GM12878 (cell line): ENCODE measurements at regions not wholly inside any gene's neighbourhood (a gene's known extent, or its start where the extent isn't known, plus 50 kb on each side); places are given as distances from the start of the nearest gene placed in this dataset.

Experiments used
- ATAC-seq: fragments of 200-7000 bp; cut with Tn5 transposase; 3 replicates; pipeline ENCODE4 v1.9.1; 2020; ENCODE audit warnings: mild to moderate bottlenecking, moderate library complexity
- BruUV-seq: library from RNA; stranded (reverse); fragments of 400-500 nt; replicated peaks from 2 replicates; lab custom pipeline; 2021; lab: Mats Ljungman, UMichigan
- CTCF ChIA-PET: fragments of 300-600 bp; sonication (Branson Sonifier 250); formaldehyde crosslinking; extraction: SDS; loops from one replicate; lab custom pipeline; 2021; ENCODE audit warnings: inconsistent platforms; lab: Yijun Ruan, JAX
- POLR2A ChIA-PET: fragments of 350-600 bp; formaldehyde crosslinking; extraction: SDS; loops from one replicate; lab custom pipeline; 2021; ENCODE audit warnings: inconsistent platforms; lab: Charles Lee
- RAD21 ChIA-PET: fragments of 300-600 bp; sonication (Branson Sonifier 250); formaldehyde crosslinking; loops from one replicate; lab custom pipeline; 2023; ENCODE audit warnings: antibody characterized with exemption; ENCODE audit not compliant: unreplicated experiment; lab: Charles Lee
- SMC1A ChIA-PET: fragments of 300-600 bp; sonication (Branson Sonifier 250); formaldehyde crosslinking; loops from one replicate; lab custom pipeline; 2023; ENCODE audit not compliant: unreplicated experiment, uncharacterized antibody; lab: Charles Lee
- DNase-seq: peaks from one replicate; pipeline ENCODE4 v3.0.0-alpha.2; 2011; ENCODE audit warnings: low read depth, low spot score
- FAIRE-seq: peaks from 3 replicates; lab custom pipeline; 2011; peaks lifted over from hg19 to GRCh38; lab: Jason Lieb, UNC
- H2AFZ ChIP-seq: 2 replicates; pipeline ENCODE4 v1.6.0; 2011; ENCODE audit warnings: low read depth, low read length, control low read depth; ENCODE audit not compliant: control insufficient read depth
- H3K27ac ChIP-seq: 2 replicates; pipeline ENCODE4 v1.5.1; 2011; ENCODE audit warnings: control low read depth; ENCODE audit not compliant: control insufficient read depth, insufficient read depth
- H3K27me3 ChIP-seq, 2 experiments: replicated peaks in 1 of 2; 2 replicates each; pipeline versions ENCODE4 v1.6.0 to v1.6.1; 2011; ENCODE audit warnings: low read length in 1 of 2; ENCODE audit not compliant: control insufficient read depth in 2 of 2, insufficient read depth in 2 of 2
- H3K36me3 ChIP-seq, 2 experiments: 2 replicates each; pipeline ENCODE4 v1.5.1; 2011; ENCODE audit warnings: low read length in 1 of 2; ENCODE audit not compliant: control insufficient read depth in 2 of 2, insufficient read depth in 2 of 2
- H3K4me1 ChIP-seq: 2 replicates; pipeline ENCODE4 v1.6.1; 2011; ENCODE audit warnings: mild to moderate bottlenecking, low read length, moderate library complexity, mixed read lengths; ENCODE audit not compliant: control insufficient read depth, insufficient read depth
- H3K4me2 ChIP-seq: 2 replicates; pipeline ENCODE4 v1.6.0; 2011; ENCODE audit warnings: control low read depth; ENCODE audit not compliant: control insufficient read depth, insufficient read depth
- H3K4me3 ChIP-seq: fragments of 200-600 bp; sonication (generic); 2 replicates; pipeline ENCODE4 v1.5.1; 2016
- H3K79me2 ChIP-seq: 2 replicates; pipeline ENCODE4 v1.6.0; 2011; ENCODE audit warnings: low read length; ENCODE audit not compliant: control insufficient read depth, insufficient read depth
- H3K9ac ChIP-seq: 2 replicates; pipeline ENCODE4 v1.8.0; 2011; ENCODE audit warnings: low read length, control low read depth, mixed read lengths; ENCODE audit not compliant: control insufficient read depth, insufficient read depth
- H3K9me3 ChIP-seq: replicated peaks from 3 replicates; pipeline ENCODE4 v1.5.1; 2011; ENCODE audit warnings: mild to moderate bottlenecking, low read length; ENCODE audit not compliant: control insufficient read depth, insufficient read depth
- H4K20me1 ChIP-seq: 2 replicates; pipeline ENCODE4 v1.6.0; 2011; ENCODE audit not compliant: control insufficient read depth, insufficient read depth
- CBFB ChIP-seq: IDR thresholded peaks from 2 replicates; pipeline ENCODE4 v1.6.1; 2016; ENCODE audit warnings: antibody characterized with exemption, low read depth
- CBX3 ChIP-seq: fragments of 200-600 bp; sonication (generic); IDR thresholded peaks from 2 replicates; pipeline ENCODE4 v1.6.1; 2016; ENCODE audit warnings: low read depth, borderline replicate concordance
- CEBPB ChIP-seq, 2 experiments: fragments of 150-350 bp in 1 of 2; IDR thresholded peaks; 2 replicates each; pipeline ENCODE4 v1.6.1; 2012 to 2014; ENCODE audit warnings: low read depth in 2 of 2, low read length in 2 of 2, borderline replicate concordance in 1 of 2, inconsistent platforms in 1 of 2
- CHD1 ChIP-seq: IDR thresholded peaks from 2 replicates; pipeline ENCODE4 v1.6.1; 2012; ENCODE audit warnings: low read depth, low read length, improper control_type of control experiment
- EGR1 ChIP-seq, 2 experiments: IDR thresholded peaks; 1 replicate in 1 of 2; 2 replicates in 1 of 2; pipeline ENCODE4 v1.6.1; 2011 to 2012; ENCODE audit warnings: low read depth in 2 of 2, low read length in 2 of 2, borderline replicate concordance in 1 of 2, mild to moderate bottlenecking in 1 of 2, moderate library complexity in 1 of 2
- EZH2 ChIP-seq: IDR thresholded peaks from 2 replicates; pipeline ENCODE4 v1.6.1; 2012; ENCODE audit warnings: low read depth, mild to moderate bottlenecking, control low read depth, inconsistent platforms, low read length, borderline replicate concordance; ENCODE audit not compliant: control insufficient read depth
- IKZF1 ChIP-seq: fragments of 450-650 bp; conservative IDR thresholded peaks from 2 replicates; pipeline ENCODE4 v1.6.1; 2017; ENCODE audit warnings: antibody characterized with exemption, mild to moderate bottlenecking
- NBN ChIP-seq: fragments of 450-650 bp; IDR thresholded peaks from 2 replicates; pipeline ENCODE4 v1.6.1; 2016
- NFXL1 ChIP-seq: fragments of 450-650 bp; IDR thresholded peaks from 2 replicates; pipeline ENCODE4 v1.6.1; 2017; ENCODE audit warnings: antibody characterized with exemption, mild to moderate bottlenecking, borderline replicate concordance
- PAX5 ChIP-seq: IDR thresholded peaks from 2 replicates; pipeline ENCODE4 v1.6.1; 2011; ENCODE audit warnings: low read depth, low read length, borderline replicate concordance
- SUPT20H ChIP-seq: IDR thresholded peaks from 2 replicates; pipeline ENCODE4 v1.6.1; 2011; ENCODE audit warnings: low read depth, mild to moderate bottlenecking, low read length, moderate library complexity, borderline replicate concordance; ENCODE audit not compliant: control insufficient read depth
- TAF1 ChIP-seq: IDR thresholded peaks from 2 replicates; pipeline ENCODE4 v1.6.1; 2011; ENCODE audit warnings: mild to moderate bottlenecking, low read depth, low read length, borderline replicate concordance
- YY1 ChIP-seq: IDR thresholded peaks from 2 replicates; pipeline ENCODE4 v1.6.1; 2011; ENCODE audit warnings: low read depth, mild to moderate bottlenecking, low read length
- ZNF622 ChIP-seq: fragments of 450-650 bp; IDR thresholded peaks from 2 replicates; pipeline ENCODE4 v1.6.1; 2017; ENCODE audit warnings: mild to moderate bottlenecking, inconsistent platforms
- ZZZ3 ChIP-seq: IDR thresholded peaks from 2 replicates; pipeline ENCODE4 v1.6.1; 2011; ENCODE audit warnings: low read depth; ENCODE audit not compliant: control insufficient read depth, insufficient read length
- WGBS: methylation state at CpG from one replicate; pipeline ENCODE4 v1.1.6; 2016; ENCODE audit warnings: low lambda C conversion rate; ENCODE audit not compliant: insufficient replicate concordance, insufficient coverage; ENCODE audit errors: missing lambda C conversion rate; 5-methylcytosine and 5-hydroxymethylcytosine counted together
- in situ Hi-C: fragments of 300-500 bp; cut with MboI; formaldehyde crosslinking; loops from 9 replicates; pipeline ENCODE4 v1.14.3; 2018; ENCODE audit warnings: mixed read lengths
- intact Hi-C: fragments of 100-400 bp; cut with micrococcal nuclease; formaldehyde crosslinking; loops from one replicate; pipeline ENCODE4 v1.14.2; 2022; ENCODE audit not compliant: unreplicated experiment

- ATAC-seq, result no peak
- intact Hi-C loops (no loop called here), in situ Hi-C loops (no loop called here)
- BruUV-seq, result no TSS peak
- POLR2A ChIA-PET, result no interaction called here
- TF ChIP-seq NFXL1, result no peak
- no peak for TF ChIP-seq NBN
- no peak for TF ChIP-seq IKZF1
- TF ChIP-seq CEBPB (IDR thresholded peaks at IDR 0.05; ENCODE audit: borderline replicate concordance in 1 of 2, low read depth in 2 of 2, low read length in 2 of 2), result no peak
- no peak for TF ChIP-seq EZH2
- no peak for TF ChIP-seq CBX3
- no peak for TF ChIP-seq TAF1
- TF ChIP-seq ZZZ3, result no peak
- no peak for TF ChIP-seq CHD1
- TF ChIP-seq PAX5, result no peak
- TF ChIP-seq SUPT20H, result no peak
- no peak for TF ChIP-seq CBFB
- TF ChIP-seq EGR1 (IDR thresholded peaks at IDR 0.05; ENCODE audit: borderline replicate concordance in 1 of 2, low read depth in 2 of 2, low read length in 2 of 2), result no peak
- no peak for TF ChIP-seq ZNF622
- TF ChIP-seq YY1, result no peak
- Histone ChIP-seq H3K4me2 (no peak overlapping the region), H3K9me3 (no peaks in the 10 kb centered on the region), H3K79me2 (no peaks in the 10 kb centered on the region), H3K27me3 (no peaks in the 10 kb centered on the region), H2AFZ (no peak overlapping the region), H3K4me3 (no peak overlapping the region), H3K36me3 (no peaks in the 10 kb centered on the region), H4K20me1 (no peaks in the 10 kb centered on the region), H3K9ac (no peak overlapping the region), H3K4me1 (no peaks in the 10 kb centered on the region), H3K27ac (no peak overlapping the region)
- no peak for DNase-seq
- CTCF ChIA-PET, result no interaction called here
- FAIRE-seq, result no peak
- SMC1A ChIA-PET, result no interaction called here
- 0% methylated on average over 1 of the region's 1 CpG for WGBS
- RAD21 ChIA-PET, result no interaction called here
These were observed 482.0 kb downstream of the ZNF516 start for GRCh38 chr18:76013057-76013456.
